ENCODE measurements at regions not wholly inside any gene's neighbourhood (a gene's known extent, or its start where the extent isn't known, plus 50 kb on each side); places are given as distances from the start of the nearest gene placed in this dataset.
A peak's percentile ranks its signal among the peaks of the same experiment; 100 is the strongest.

DNA sequence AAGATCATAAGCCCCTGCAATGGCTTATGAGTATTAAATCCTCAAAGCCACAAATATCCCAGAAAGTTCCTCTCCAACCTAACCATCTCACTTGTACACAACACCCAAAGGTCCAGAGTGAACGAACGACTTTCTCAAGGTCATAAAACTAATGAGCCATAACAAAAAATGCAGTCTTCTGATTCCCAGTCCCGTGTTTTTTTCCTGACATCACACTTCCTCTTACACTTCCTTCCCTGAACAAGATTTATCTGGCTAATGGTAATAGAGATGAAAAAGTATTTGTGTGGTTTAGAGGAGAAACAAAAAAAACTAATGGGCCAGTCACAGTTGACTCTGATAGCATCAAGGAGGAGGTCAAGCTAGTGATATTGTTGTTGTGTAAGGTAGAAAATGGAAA lies 99.5 kb upstream of the KLHL13 start:
- in situ Hi-C loops (cut with MboI; ENCODE audit: low pct_ligation_motif_present in 1 of 4, low pct_unique_long_range_greater_than_20kb in 1 of 4, low sequenced_read_pairs in 3 of 4) = no loop called here
- intact Hi-C loops (cut with DNase I; ENCODE audit: low total_unique reads) = no loop called here
- 0 to 21% methylated on average over 1 to 3 of the region's 3 CpGs for WGBS, 2 donors (ENCODE audit: low coverage in 1 of 2)
- Histone ChIP-seq H3K9me3 (no peaks in the 10 kb centered on the region), H3K4me1 (peaks cover 0 to 16% (median 2%) of the 10 kb centered on the region in 4 donors), H3K36me3 (no peaks in the 10 kb centered on the region), H3K27ac (peak overlapping the region; percentile 25 to 35 (median 34)), H3K4me3 (no peak overlapping the region), H3K27me3 (no peaks in the 10 kb centered on the region)
- DNase-seq = no peak
- TF ChIP-seq, protein P1, sequence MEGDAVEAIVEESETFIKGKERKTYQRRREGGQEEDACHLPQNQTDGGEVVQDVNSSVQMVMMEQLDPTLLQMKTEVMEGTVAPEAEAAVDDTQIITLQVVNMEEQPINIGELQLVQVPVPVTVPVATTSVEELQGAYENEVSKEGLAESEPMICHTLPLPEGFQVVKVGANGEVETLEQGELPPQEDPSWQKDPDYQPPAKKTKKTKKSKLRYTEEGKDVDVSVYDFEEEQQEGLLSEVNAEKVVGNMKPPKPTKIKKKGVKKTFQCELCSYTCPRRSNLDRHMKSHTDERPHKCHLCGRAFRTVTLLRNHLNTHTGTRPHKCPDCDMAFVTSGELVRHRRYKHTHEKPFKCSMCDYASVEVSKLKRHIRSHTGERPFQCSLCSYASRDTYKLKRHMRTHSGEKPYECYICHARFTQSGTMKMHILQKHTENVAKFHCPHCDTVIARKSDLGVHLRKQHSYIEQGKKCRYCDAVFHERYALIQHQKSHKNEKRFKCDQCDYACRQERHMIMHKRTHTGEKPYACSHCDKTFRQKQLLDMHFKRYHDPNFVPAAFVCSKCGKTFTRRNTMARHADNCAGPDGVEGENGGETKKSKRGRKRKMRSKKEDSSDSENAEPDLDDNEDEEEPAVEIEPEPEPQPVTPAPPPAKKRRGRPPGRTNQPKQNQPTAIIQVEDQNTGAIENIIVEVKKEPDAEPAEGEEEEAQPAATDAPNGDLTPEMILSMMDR (IDR thresholded peaks at IDR 0.05) = no peak
- TF ChIP-seq POLR2A (IDR thresholded peaks at IDR 0.05) = no peak
- no peak for TF ChIP-seq POLR2AphosphoS5 (IDR thresholded peaks at IDR 0.05)

DNA sequence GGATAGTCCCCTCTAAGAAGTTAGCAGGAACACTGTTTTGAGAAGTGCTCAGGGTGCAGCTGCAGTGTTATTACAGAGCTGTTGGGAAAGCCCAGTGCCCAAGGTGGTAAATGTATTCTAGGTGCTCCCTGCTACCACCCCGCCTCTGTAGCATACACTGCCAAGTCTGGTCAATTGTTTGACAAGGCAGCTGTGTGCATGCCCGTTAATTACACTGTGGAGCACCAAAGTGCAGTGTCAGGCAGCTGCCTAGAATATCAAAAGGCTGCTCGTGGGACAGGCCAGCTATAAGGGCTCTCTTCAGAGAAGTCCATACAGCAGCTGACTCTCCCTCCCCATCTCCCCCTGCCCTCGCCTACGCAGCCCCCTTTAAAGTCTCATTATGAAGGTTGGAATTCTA lies 99.9 kb upstream of the KLHL13 start:
- Histone ChIP-seq H3K36me3 (no peaks in the 10 kb centered on the region), H3K27me3 (no peaks in the 10 kb centered on the region), H3K27ac (peak overlapping the region; percentile 25 to 35 (median 34)), H3K4me3 (no peak overlapping the region), H3K9me3 (no peaks in the 10 kb centered on the region), H3K4me1 (peaks cover 0 to 20% (median 2%) of the 10 kb centered on the region in 4 donors)
- in situ Hi-C loops (cut with MboI; ENCODE audit: low pct_ligation_motif_present in 1 of 4, low pct_unique_long_range_greater_than_20kb in 1 of 4, low sequenced_read_pairs in 3 of 4) (no loop called here), intact Hi-C loops (cut with DNase I; ENCODE audit: low total_unique reads) (no loop called here)
- 36 to 80% methylated on average over 1 to 5 of the region's 5 CpGs for WGBS, 2 donors (ENCODE audit: low coverage in 1 of 2)
- peak; percentile 62 for DNase-seq
- TF ChIP-seq EP300 (IDR thresholded peaks at IDR 0.05; ENCODE audit: low read depth) = no peak
- no peak for TF ChIP-seq POLR2A (IDR thresholded peaks at IDR 0.05)
- TF ChIP-seq POLR2AphosphoS5 (IDR thresholded peaks at IDR 0.05) = no peak
- TF ChIP-seq, protein P1 (IDR thresholded peaks at IDR 0.05) = no peak

DNA sequence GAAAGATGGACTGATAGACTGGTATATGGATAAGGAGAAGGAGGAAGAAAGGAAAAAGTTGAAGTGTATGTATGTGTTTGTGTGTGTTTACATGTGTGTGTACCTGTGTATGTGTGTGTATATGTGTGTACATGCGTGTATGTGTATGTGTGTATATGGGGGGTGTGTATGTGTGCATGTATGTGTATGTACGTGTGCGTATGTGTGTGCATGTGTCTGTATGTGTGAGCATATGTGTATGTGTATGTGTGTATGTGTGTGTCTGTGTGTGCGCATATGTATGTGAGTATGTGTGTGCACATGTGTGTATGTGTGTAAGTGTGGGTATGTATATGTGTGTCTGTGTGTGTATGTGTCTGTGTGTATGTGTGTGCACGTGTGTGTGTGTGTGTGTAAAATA lies 101.5 kb upstream of the KLHL13 start:
- Histone ChIP-seq H3K9me3 (no peaks in the 10 kb centered on the region), H3K36me3 (no peaks in the 10 kb centered on the region), H3K4me3 (no peak overlapping the region), H3K4me1 (peaks cover 0 to 20% (median 2%) of the 10 kb centered on the region in 4 donors), H3K27ac (no peak overlapping the region), H3K27me3 (no peaks in the 10 kb centered on the region)
- TF ChIP-seq, protein P1 (IDR thresholded peaks at IDR 0.05) = no peak
- TF ChIP-seq POLR2A (IDR thresholded peaks at IDR 0.05) (no peak), EP300 (IDR thresholded peaks at IDR 0.05; ENCODE audit: low read depth) (no peak), POLR2AphosphoS5 (IDR thresholded peaks at IDR 0.05) (no peak)
- intact Hi-C loops (cut with DNase I; ENCODE audit: low total_unique reads) (no loop called here), in situ Hi-C loops (cut with MboI; ENCODE audit: low pct_ligation_motif_present in 1 of 4, low pct_unique_long_range_greater_than_20kb in 1 of 4, low sequenced_read_pairs in 3 of 4) (no loop called here)
- WGBS, 2 donors (ENCODE audit: low coverage in 1 of 2) = 83 to 94% methylated on average over 3 to 5 of the region's 5 CpGs
- no peak for DNase-seq

DNA sequence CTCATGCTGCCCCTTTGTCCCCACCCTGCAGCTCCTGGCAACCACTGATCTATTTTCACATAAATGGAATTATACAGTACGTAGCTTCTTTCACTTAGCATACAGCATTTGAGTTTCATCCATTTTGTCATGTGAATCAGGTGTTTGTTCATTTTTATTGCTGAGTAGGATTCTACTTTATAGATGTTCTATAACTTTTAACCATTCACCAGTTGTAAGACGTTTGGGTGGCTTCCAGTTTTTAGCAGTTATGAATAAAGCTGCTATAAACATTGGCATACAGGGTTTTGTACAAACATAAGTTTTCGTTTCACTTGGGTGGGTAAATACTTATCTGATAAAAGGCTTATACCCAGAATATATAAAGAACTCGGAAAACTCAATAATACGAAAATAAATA lies 102.3 kb upstream of the KLHL13 start:
- WGBS, 2 donors (ENCODE audit: low coverage in 1 of 2) = 40 to 50% methylated on average over 1 to 5 of the region's 5 CpGs
- no peaks in the 10 kb centered on the region for H3K36me3 ChIP-seq
- in situ Hi-C loops (cut with MboI; ENCODE audit: low pct_ligation_motif_present in 1 of 4, low pct_unique_long_range_greater_than_20kb in 1 of 4, low sequenced_read_pairs in 3 of 4) = no loop called here
- H3K27ac ChIP-seq = peak overlapping the region in 3 of 4 donors; percentile 25 to 28 (median 27)
- no peak overlapping the region for H3K4me3 ChIP-seq
- TF ChIP-seq POLR2A (IDR thresholded peaks at IDR 0.05) (no peak), EP300 (IDR thresholded peaks at IDR 0.05; ENCODE audit: low read depth) (no peak), POLR2AphosphoS5 (IDR thresholded peaks at IDR 0.05) (no peak)
- TF ChIP-seq, protein P1 (IDR thresholded peaks at IDR 0.05) = no peak
- peaks cover 0 to 20% (median 2%) of the 10 kb centered on the region in 4 donors for H3K4me1 ChIP-seq
- no peaks in the 10 kb centered on the region for H3K27me3 ChIP-seq
- intact Hi-C loops (cut with DNase I; ENCODE audit: low total_unique reads) = no loop called here
- DNase-seq = no peak
- no peaks in the 10 kb centered on the region for H3K9me3 ChIP-seq

Data from transverse colon (tissue), 4 donors.